Caco-2 (cell line): ENCODE measurements at regions not wholly inside any gene's neighbourhood (a gene's known extent, or its start where the extent isn't known, plus 50 kb on each side); places are given as distances from the start of the nearest gene placed in this dataset.
A peak's percentile ranks its signal among the peaks of the same experiment; 100 is the strongest.
"Not testable (repeated sequence)": the region's sequence is repeated elsewhere in the genome, so short reads cannot be mapped to it uniquely, and the experiment has no call there.

Experiments used
- BruUV-seq: library from RNA; stranded (reverse); fragments of 400-500 nt; replicated peaks from 2 replicates; lab custom pipeline; 2021; lab: Mats Ljungman, UMichigan
- CTCF ChIA-PET: fragments of 300-600 bp; sonication (Branson Sonifier 250); formaldehyde crosslinking; loops from one replicate; lab custom pipeline; 2022; ENCODE audit warnings: antibody characterized with exemption; lab: Charles Lee
- POLR2A ChIA-PET: fragments of 300-600 bp; sonication (Branson Sonifier 250); formaldehyde crosslinking; loops from one replicate; lab custom pipeline; 2022; ENCODE audit warnings: antibody characterized with exemption; lab: Charles Lee
- DNase-seq, 2 experiments: peaks; one replicate each; pipeline versions ENCODE4 v3.0.0 to v3.0.0-alpha.2; 2020 to 2022
- H3K27me3 ChIP-seq: replicated peaks from 2 replicates; pipeline ENCODE4 v1.6.0; 2011; ENCODE audit warnings: low read length; ENCODE audit not compliant: control insufficient read depth, insufficient read depth
- H3K36me3 ChIP-seq: 2 replicates; pipeline ENCODE4 v1.5.1; 2011; ENCODE audit warnings: low read length; ENCODE audit not compliant: control insufficient read depth, insufficient read depth
- H3K4me1 ChIP-seq: fragments of 250-450 bp; sonication (Bioruptor Pico); 2 replicates; pipeline ENCODE4 v1.5.1; 2020; ENCODE audit warnings: mild to moderate bottlenecking
- H3K4me3 ChIP-seq: 2 replicates; pipeline ENCODE4 v1.5.1; 2011; ENCODE audit warnings: low read depth, mild to moderate bottlenecking, control low read depth, low read length
- H3K9me3 ChIP-seq: fragments of 250-450 bp; sonication (Bioruptor Pico); 2 replicates; pipeline ENCODE4 v1.5.1; 2020; ENCODE audit warnings: mild to moderate bottlenecking, moderate library complexity
- H3K27ac Mint-ChIP-seq: one replicate; pipeline ENCODE4 v1.8.0; 2022; ENCODE audit warnings: mixed read lengths; ENCODE audit not compliant: unreplicated experiment
- H3K27me3 Mint-ChIP-seq: one replicate; pipeline ENCODE4 v1.8.0; 2022; ENCODE audit warnings: mixed read lengths; ENCODE audit not compliant: insufficient read depth, unreplicated experiment
- H3K36me3 Mint-ChIP-seq: one replicate; pipeline ENCODE4 v1.8.0; 2022; ENCODE audit warnings: mild to moderate bottlenecking, mixed read lengths; ENCODE audit not compliant: insufficient read depth, unreplicated experiment
- H3K4me1 Mint-ChIP-seq: one replicate; pipeline ENCODE4 v1.8.0; 2022; ENCODE audit warnings: low read depth, mixed read lengths; ENCODE audit not compliant: unreplicated experiment
- H3K4me3 Mint-ChIP-seq: one replicate; pipeline ENCODE4 v1.8.0; 2022; ENCODE audit warnings: mild to moderate bottlenecking, moderate library complexity, mixed read lengths; ENCODE audit not compliant: unreplicated experiment
- H3K9me3 Mint-ChIP-seq: one replicate; pipeline ENCODE4 v1.8.0; 2022; ENCODE audit warnings: mixed read lengths; ENCODE audit not compliant: unreplicated experiment
- intact Hi-C: fragments of 100-400 bp; cut with micrococcal nuclease; formaldehyde crosslinking; loops from one replicate; pipeline ENCODE4 v1.10.0; 2022; ENCODE audit not compliant: unreplicated experiment
- TF ChIP-seq, protein P1 (sequence below), 2 experiments: fragments of 200-600 bp in 1 of 2; IDR thresholded peaks; 1 replicate in 1 of 2; 2 replicates in 1 of 2; pipeline versions ENCODE4 v1.5.1 to v1.8.0; 2011 to 2022; ENCODE audit warnings: antibody characterized with exemption in 1 of 2, control low read depth in 1 of 2, inconsistent platforms in 1 of 2, low read depth in 1 of 2, low read length in 1 of 2, mild to moderate bottlenecking in 1 of 2, moderate library complexity in 1 of 2; ENCODE audit not compliant: insufficient read depth in 1 of 2, severe bottlenecking in 1 of 2, unreplicated experiment in 1 of 2

DNA sequence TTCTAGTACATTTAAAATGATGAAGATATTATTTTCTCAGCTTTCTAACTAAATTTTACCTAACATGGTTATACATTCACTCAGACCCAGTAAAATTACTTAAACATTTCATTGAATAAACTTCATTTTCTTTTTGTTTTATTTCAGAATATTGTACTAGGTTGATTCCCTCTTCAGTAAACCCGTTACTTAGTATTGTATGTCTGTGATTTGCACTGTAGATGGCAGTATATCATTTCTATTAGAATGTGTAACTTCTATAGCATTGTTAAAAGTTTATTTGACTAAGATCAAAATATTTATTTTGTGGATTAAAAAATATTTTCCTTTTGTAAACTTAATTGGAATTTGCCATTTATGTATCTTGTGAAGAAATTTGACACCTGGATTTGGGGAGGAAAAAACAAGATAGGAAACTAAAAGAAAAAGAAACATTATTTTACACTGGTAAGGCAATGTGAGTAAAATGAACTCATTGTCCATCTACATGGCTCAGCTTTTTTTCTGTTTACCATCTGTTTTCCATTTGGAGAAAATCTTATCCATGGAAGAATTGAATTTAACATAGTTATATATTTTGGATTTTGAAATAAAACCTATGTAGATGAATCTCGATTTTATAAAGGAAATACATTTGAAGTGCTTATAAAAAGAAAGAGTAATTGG lies 145.6 kb upstream of the METTL14 start:
- POLR2A ChIA-PET, H3K4me1 Mint-ChIP-seq, H3K27me3 ChIP-seq, H3K36me3 Mint-ChIP-seq, BruUV-seq, DNase-seq, H3K9me3 Mint-ChIP-seq, H3K4me1 ChIP-seq, H3K9me3 ChIP-seq, H3K4me3 Mint-ChIP-seq, H3K4me3 ChIP-seq, CTCF ChIA-PET, H3K36me3 ChIP-seq, H3K27me3 Mint-ChIP-seq, H3K27ac Mint-ChIP-seq: not testable (repeated sequence)
- TF ChIP-seq, protein P1, sequence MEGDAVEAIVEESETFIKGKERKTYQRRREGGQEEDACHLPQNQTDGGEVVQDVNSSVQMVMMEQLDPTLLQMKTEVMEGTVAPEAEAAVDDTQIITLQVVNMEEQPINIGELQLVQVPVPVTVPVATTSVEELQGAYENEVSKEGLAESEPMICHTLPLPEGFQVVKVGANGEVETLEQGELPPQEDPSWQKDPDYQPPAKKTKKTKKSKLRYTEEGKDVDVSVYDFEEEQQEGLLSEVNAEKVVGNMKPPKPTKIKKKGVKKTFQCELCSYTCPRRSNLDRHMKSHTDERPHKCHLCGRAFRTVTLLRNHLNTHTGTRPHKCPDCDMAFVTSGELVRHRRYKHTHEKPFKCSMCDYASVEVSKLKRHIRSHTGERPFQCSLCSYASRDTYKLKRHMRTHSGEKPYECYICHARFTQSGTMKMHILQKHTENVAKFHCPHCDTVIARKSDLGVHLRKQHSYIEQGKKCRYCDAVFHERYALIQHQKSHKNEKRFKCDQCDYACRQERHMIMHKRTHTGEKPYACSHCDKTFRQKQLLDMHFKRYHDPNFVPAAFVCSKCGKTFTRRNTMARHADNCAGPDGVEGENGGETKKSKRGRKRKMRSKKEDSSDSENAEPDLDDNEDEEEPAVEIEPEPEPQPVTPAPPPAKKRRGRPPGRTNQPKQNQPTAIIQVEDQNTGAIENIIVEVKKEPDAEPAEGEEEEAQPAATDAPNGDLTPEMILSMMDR (IDR thresholded peaks at IDR 0.05; ENCODE audit: insufficient read depth in 1 of 2, low read depth in 1 of 2, low read length in 1 of 2, severe bottlenecking in 1 of 2, unreplicated experiment in 1 of 2): peak; percentile 29 to 32
- intact Hi-C loops: loop anchor here (1.0 kb wide), 1 partner anchor 144 kb away; no protein-coding TSS in a partner anchor

GRCh38 chr4:118556576-118556975 lies 128.6 kb upstream of the METTL14 start:
- BruUV-seq, H3K36me3 ChIP-seq, CTCF ChIA-PET, H3K27me3 Mint-ChIP-seq, H3K27me3 ChIP-seq, H3K9me3 ChIP-seq, intact Hi-C loops, H3K36me3 Mint-ChIP-seq, H3K4me1 Mint-ChIP-seq, DNase-seq, H3K27ac Mint-ChIP-seq, POLR2A ChIA-PET, H3K4me1 ChIP-seq, H3K4me3 ChIP-seq, H3K4me3 Mint-ChIP-seq, H3K9me3 Mint-ChIP-seq: not testable (repeated sequence)

GRCh38 chr4:118557298-118557851 lies 127.8 kb upstream of the METTL14 start:
- Mint-ChIP-seq H3K27me3 (peaks cover 5% of the 10 kb centered on the region), H3K27ac (no peak overlapping the region), H3K4me1 (no peaks in the 10 kb centered on the region), H3K36me3 (no peaks in the 10 kb centered on the region), H3K4me3 (no peak overlapping the region), H3K9me3 (no peaks in the 10 kb centered on the region)
- ChIA-PET POLR2A (no interaction called here), CTCF (no interaction called here)
- intact Hi-C loops: no loop called here
- H3K4me1 ChIP-seq: no peaks in the 10 kb centered on the region
- TF ChIP-seq, protein P1 (IDR thresholded peaks at IDR 0.05; ENCODE audit: insufficient read depth in 1 of 2, low read depth in 1 of 2, low read length in 1 of 2, severe bottlenecking in 1 of 2, unreplicated experiment in 1 of 2): no peak
- BruUV-seq: no TSS peak
- DNase-seq: no peak
- H3K9me3 ChIP-seq: no peaks in the 10 kb centered on the region
- no peaks in the 10 kb centered on the region for H3K27me3 ChIP-seq
- no peaks in the 10 kb centered on the region for H3K36me3 ChIP-seq
- no peak overlapping the region for H3K4me3 ChIP-seq

DNA sequence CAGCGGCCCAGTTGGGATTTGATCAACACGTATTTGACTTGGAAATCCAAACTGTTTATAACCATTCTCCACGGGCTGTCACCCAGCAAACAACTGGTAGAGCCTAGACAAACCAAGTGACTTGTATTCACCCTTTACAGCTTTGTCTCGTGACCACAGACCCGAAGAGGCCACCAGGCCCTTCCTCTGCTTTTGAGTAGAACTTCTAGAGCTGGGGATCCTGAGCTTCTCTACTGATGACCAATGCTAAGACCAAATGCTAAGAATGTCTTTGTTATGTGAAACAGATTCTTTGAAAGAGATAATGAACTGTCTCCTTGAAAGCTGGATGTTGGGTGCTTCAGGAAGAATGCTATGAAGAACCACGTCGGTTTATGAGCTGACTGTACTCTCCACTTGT lies 127.0 kb upstream of the METTL14 start:
- H3K9me3 ChIP-seq, CTCF ChIA-PET, H3K4me3 Mint-ChIP-seq, H3K4me3 ChIP-seq, H3K9me3 Mint-ChIP-seq, H3K27me3 Mint-ChIP-seq, H3K36me3 ChIP-seq, H3K4me1 ChIP-seq, H3K36me3 Mint-ChIP-seq, H3K27me3 ChIP-seq, H3K27ac Mint-ChIP-seq, H3K4me1 Mint-ChIP-seq, POLR2A ChIA-PET, BruUV-seq, DNase-seq, intact Hi-C loops: not testable (repeated sequence)

GRCh38 chr4:118561559-118561958 lies 123.6 kb upstream of the METTL14 start:
- H3K4me1 ChIP-seq, DNase-seq, H3K36me3 ChIP-seq, intact Hi-C loops, H3K4me3 Mint-ChIP-seq, H3K27me3 ChIP-seq, H3K9me3 ChIP-seq, H3K4me1 Mint-ChIP-seq, POLR2A ChIA-PET, H3K36me3 Mint-ChIP-seq, H3K27me3 Mint-ChIP-seq, BruUV-seq, H3K4me3 ChIP-seq, H3K27ac Mint-ChIP-seq, CTCF ChIA-PET, H3K9me3 Mint-ChIP-seq: not testable (repeated sequence)
